GM23338 (cell line): ENCODE measurements at regions not wholly inside any gene's neighbourhood (a gene's known extent, or its start where the extent isn't known, plus 50 kb on each side); places are given as distances from the start of the nearest gene placed in this dataset.
"Not testable (repeated sequence)": the region's sequence is repeated elsewhere in the genome, so short reads cannot be mapped to it uniquely, and the experiment has no call there.

ENCODE experiments used
- JUNB ChIP-seq: IDR thresholded peaks from one replicate; pipeline ENCODE4 v1.6.1; 2016; ENCODE audit warnings: antibody characterized with exemption; ENCODE audit not compliant: unreplicated experiment
- POLR2AphosphoS5 ChIP-seq: IDR thresholded peaks from 2 replicates; pipeline ENCODE4 v1.6.1; 2016; ENCODE audit warnings: antibody characterized with exemption, low read depth

GRCh38 chr17:46414559-46414958 is 53.0 kb upstream of the ARL17B start:
- not testable (repeated sequence) for TF ChIP-seq JUNB, POLR2AphosphoS5
